HG03025 (cell line): ENCODE measurements at regions not wholly inside any gene's neighbourhood (a gene's known extent, or its start where the extent isn't known, plus 50 kb on each side); places are given as distances from the start of the nearest gene placed in this dataset.
"Not testable (repeated sequence)": the region's sequence is repeated elsewhere in the genome, so short reads cannot be mapped to it uniquely, and the experiment has no call there.

Source experiments
- ATAC-seq: cut with Tn5 transposase; IDR thresholded peaks from one replicate; pipeline ENCODE4 v1.9.1; 2021; ENCODE audit warnings: mild to moderate bottlenecking, moderate library complexity; ENCODE audit not compliant: unreplicated experiment, low FRiP score

DNA sequence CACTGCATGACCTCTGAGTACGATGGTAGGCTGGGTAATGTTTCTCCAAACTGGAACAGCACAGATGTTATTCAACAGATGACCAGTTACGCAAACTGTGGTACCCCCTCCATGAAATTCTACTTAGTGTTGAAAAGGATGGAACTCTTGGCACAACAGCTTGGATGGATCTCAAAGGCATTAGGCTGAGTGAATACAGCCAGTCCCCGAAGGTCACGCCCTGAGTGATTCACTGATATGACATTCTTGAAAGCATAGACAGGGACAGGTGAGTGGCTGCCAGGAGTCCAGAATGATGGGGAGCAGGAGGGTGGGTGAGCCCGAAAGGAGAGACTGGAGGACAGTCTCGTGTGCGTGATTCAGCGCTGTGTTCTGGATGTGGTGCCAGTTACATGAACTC lies 187.5 kb upstream of the TMEM132C start:
- no peak for ATAC-seq

DNA sequence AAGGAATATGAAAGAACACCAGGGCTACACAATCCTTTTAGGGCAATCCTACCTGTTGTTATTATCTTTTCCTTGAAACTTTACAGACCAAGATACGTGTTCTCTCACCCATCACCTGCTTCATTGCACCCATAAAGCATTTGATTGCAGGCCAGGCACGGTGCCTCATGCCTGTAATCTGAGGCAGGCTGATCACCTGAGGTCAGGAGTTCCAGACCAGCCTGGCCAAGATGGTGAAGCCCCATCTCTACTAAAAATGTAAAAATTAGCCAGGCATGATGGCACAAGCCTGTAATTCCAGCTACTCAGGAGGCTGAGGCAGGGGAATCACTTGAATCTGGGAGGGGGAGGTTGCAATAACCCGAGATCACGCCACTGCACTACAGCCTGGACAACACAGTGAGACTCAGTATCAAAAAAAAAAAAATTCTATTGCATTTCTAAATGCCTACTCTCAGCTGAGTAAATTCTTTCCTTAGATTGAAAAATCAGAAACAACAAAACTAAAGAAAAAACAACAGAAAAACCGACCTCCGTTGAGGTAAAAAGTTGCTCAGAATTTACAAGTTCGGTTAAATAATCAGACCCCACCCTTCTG lies 183.7 kb upstream of the TMEM132C start:
- no peak for ATAC-seq

- no peak for ATAC-seq
These were observed 178.0 kb upstream of the TMEM132C start for GRCh38 chr12:128088926-128089325.

- no peak for ATAC-seq
These were observed 177.0 kb upstream of the TMEM132C start for GRCh38 chr12:128089961-128090360.

GRCh38 chr12:128091101-128091720 lies 175.8 kb upstream of the TMEM132C start:
- no peak for ATAC-seq

DNA sequence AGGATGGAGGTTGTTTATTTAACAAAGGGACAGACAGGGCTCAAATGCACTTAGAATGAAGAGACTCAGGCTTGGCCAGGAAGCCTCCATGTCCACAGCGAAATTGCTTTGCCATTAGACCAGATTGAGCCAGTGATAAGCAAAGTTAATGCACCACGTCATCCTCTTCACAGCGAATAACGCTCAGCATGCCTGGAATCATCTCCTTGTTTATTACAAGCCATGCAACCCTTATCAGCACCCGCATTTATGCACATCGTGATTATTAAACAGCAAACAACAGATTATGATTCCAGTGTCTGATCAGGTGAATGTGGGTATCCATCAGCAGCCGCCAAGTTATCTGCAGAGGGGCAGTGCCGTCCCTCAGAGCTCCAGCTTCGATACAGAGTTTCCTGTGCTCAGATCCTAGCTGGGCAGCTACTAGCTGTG lies 175.0 kb upstream of the TMEM132C start:
- no peak for ATAC-seq

GRCh38 chr12:128098730-128099129 lies 168.2 kb upstream of the TMEM132C start:
- ATAC-seq, result no peak

- no peak for ATAC-seq
These were observed 163.8 kb upstream of the TMEM132C start for GRCh38 chr12:128103152-128103551.

DNA sequence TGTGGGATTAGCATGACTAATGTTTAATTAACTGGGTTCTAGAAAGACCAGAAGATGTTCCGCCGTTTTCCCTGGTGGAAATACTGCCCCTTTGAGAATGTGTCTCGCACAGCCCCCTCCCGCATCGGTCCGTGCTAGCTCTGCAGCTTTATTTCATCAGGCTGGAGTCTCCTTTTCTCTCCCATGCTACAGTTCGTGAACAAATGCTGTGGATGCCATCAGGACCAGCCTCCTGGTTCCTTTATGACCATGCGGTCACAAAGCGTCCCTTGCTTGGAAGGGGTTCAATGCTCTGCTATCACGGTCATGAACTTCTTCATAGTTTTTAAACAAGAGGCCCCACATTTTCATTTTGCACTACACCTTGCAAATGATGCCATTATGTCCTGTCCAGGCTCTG lies 157.7 kb upstream of the TMEM132C start:
- no peak for ATAC-seq

DNA sequence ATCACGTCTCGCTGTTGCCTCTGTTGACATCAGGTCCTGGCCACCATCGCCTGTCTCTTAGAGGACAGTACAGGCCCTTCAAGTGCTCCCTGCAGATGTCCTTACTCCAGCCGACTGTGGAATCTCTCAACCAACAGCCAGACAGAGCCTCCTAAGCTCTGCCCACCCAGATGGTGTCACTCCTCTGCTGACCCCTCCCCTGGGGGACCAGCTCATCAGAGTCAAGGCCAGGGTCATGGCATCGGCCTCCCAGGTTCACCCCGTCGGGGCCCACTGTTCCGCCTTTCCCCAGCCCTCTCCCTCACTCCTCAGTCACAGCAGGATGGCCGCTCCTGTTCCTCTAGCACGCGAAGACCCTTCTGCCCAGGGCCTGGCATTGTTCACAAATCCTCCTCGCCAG lies 157.3 kb upstream of the TMEM132C start:
- no peak for ATAC-seq

GRCh38 chr12:128111333-128111732 lies 155.6 kb upstream of the TMEM132C start:
- no peak for ATAC-seq

- ATAC-seq, result no peak
These were observed 155.0 kb upstream of the TMEM132C start for GRCh38 chr12:128111951-128112350.

DNA sequence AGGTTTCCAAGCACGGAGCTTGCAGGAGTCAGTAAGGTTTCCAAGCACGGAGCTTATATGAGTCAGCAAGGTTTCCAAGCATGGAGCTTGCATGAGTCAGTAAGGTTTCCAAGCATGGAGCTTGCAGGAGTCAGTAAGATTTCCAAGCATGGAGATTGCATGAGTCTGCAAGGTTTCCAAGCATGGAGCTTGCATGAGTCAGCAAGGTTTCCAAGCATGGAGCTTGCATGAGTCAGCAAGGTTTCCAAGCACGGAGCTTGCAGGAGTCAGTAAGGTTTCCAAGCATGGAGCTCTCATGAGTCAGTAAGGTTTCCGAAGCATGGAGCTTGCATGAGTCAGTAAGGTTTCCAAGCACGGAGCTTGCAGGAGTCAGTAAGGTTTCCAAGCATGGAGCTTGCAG lies 153.7 kb upstream of the TMEM132C start:
- not testable (repeated sequence) for ATAC-seq

DNA sequence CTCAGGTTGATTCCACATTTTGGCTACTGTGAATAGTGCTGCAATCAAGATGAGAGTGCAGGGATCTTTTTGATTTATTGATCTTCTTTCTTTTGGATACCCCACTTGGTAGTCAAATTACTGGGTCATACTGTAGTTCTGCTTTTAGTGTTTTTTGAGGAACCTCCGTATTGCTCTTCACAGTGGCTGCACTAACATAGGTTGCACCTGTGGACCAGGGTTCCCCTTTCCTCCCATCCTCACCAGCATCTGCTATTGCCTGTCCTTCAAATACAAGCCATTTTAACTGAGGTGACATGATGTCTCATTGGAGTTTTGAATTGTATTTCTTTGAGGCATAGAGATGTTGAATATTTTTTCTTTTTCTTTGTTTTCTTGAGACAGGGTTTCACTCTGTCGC lies 152.5 kb upstream of the TMEM132C start:
- no peak for ATAC-seq

DNA sequence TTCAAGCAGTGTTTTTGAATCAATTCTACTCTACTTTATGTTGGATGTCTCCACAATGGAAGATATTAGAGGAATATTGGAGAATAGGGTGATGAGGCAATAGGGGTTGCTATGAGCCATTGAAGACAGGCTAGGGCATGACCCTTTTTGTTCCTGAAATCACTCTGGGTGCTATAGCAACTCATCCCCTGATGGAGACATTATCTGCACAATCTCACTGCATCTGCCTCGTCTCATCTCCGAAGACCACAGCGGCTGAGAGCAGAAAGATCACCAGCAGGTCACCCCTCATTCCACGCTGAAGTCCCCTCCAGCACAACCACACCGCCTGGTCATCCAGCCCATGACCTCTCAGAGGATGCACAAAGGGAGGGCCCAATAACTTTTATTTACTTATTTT lies 150.4 kb upstream of the TMEM132C start:
- ATAC-seq, result no peak

GRCh38 chr12:128120035-128120434 lies 146.9 kb upstream of the TMEM132C start:
- no peak for ATAC-seq

GRCh38 chr12:128121424-128121823 lies 145.5 kb upstream of the TMEM132C start:
- ATAC-seq, result no peak

GRCh38 chr12:128123096-128123495 lies 143.9 kb upstream of the TMEM132C start:
- no peak for ATAC-seq

GRCh38 chr12:128131955-128132354 lies 135.0 kb upstream of the TMEM132C start:
- no peak for ATAC-seq

DNA sequence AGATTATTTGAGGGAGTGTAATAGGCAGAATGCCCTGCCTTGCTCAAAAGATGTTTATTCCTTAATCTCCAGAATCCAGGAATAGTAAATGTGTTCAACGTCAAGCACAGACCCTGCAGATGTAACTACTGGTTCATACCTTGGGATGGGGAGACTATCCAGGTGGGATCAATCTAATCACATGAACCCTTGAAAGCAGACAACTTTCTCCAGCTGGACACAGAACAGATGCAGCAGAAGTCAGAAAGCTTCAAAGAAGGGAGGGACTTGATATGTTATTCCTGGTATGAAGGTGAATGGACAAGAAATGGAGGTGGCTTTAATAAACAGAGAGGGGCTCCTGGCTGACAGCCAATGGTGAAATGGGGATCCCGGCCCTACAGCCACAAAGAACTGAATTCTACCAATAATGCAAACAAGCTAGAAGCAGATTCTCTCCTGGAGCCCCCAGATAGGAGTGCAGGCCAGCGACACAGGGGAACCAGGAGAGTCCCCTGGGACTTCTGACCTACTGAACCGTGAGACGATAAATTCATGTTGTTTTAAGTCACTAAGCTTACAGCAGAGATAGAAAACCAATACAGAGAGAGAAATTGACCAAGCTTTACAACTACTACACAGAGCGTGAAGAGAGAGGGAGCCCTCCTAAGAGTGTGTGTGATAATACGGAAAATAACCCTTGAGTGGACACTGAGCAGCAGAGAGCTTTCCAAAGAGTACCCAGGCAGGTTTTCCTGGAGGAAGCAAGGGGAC lies 133.5 kb upstream of the TMEM132C start:
- no peak for ATAC-seq

GRCh38 chr12:128137140-128137539 lies 129.8 kb upstream of the TMEM132C start:
- ATAC-seq, result no peak

GRCh38 chr12:128138125-128138524 lies 128.8 kb upstream of the TMEM132C start:
- ATAC-seq, result no peak
